ENCODE measurements at regions not wholly inside any gene's neighbourhood (a gene's known extent, or its start where the extent isn't known, plus 50 kb on each side); places are given as distances from the start of the nearest gene placed in this dataset.

- Histone ChIP-seq H3K4me3 (no peak overlapping the region), H3K27ac (no peak overlapping the region)
- no peak for TF ChIP-seq CTCF (IDR thresholded peaks at IDR 0.05)
- DNase-seq (ENCODE audit: low spot score) = no peak
These were observed 82.8 kb upstream of the ZNF521 start for GRCh38 chr18:25434745-25435144.

- DNase-seq (ENCODE audit: low spot score) = no peak
- H3K27ac ChIP-seq = no peak overlapping the region
- no peak overlapping the region for H3K4me3 ChIP-seq
- no peak for TF ChIP-seq CTCF (IDR thresholded peaks at IDR 0.05)
These were observed 81.6 kb upstream of the ZNF521 start for GRCh38 chr18:25433590-25433989.

- TF ChIP-seq CTCF (IDR thresholded peaks at IDR 0.05) = no peak
- H3K4me3 ChIP-seq = no peak overlapping the region
- no peak for DNase-seq (ENCODE audit: low spot score)
- H3K27ac ChIP-seq = no peak overlapping the region
These were observed 73.1 kb upstream of the ZNF521 start for GRCh38 chr18:25425024-25425423.

GRCh38 chr18:25423760-25424159, 71.8 kb upstream of the ZNF521 start:
- no peak overlapping the region for H3K4me3 ChIP-seq
- DNase-seq (ENCODE audit: low spot score) = no peak
- TF ChIP-seq CTCF (IDR thresholded peaks at IDR 0.05) = no peak
- no peak overlapping the region for H3K27ac ChIP-seq

- Histone ChIP-seq H3K27ac (no peak overlapping the region), H3K4me3 (no peak overlapping the region)
- TF ChIP-seq CTCF (IDR thresholded peaks at IDR 0.05) = no peak
- no peak for DNase-seq (ENCODE audit: low spot score)
These were observed 71.3 kb upstream of the ZNF521 start for GRCh38 chr18:25423267-25423666.

- DNase-seq (ENCODE audit: low spot score) = no peak
These were observed 70.3 kb upstream of the ZNF521 start for GRCh38 chr18:25422230-25422629.

More at GRCh38 chr18:25422230-25422629, 70.3 kb upstream of the ZNF521 start:
- TF ChIP-seq CTCF (IDR thresholded peaks at IDR 0.05) = no peak
- Histone ChIP-seq H3K27ac (no peak overlapping the region), H3K4me3 (no peak overlapping the region)
